ENCODE measurements at regions not wholly inside any gene's neighbourhood (a gene's known extent, or its start where the extent isn't known, plus 50 kb on each side); places are given as distances from the start of the nearest gene placed in this dataset.

- Histone ChIP-seq H3K4me3 (no peak overlapping the region), H3K36me3 (no peaks in the 10 kb centered on the region), H3K27ac (no peak overlapping the region), H3K27me3 (ENCODE audit: low read depth) (no peaks in the 10 kb centered on the region), H3K4me1 (no peaks in the 10 kb centered on the region), H3K9me3 (no peaks in the 10 kb centered on the region)
- TF ChIP-seq CTCF (IDR thresholded peaks at IDR 0.05) = no peak
- DNase-seq (no peak), ATAC-seq (no peak)
- intact Hi-C loops (cut with DNase I) = no loop called here
Measured at GRCh38 chr11:70951139-70951804, 301.1 kb downstream of the SHANK2 start.

DNA sequence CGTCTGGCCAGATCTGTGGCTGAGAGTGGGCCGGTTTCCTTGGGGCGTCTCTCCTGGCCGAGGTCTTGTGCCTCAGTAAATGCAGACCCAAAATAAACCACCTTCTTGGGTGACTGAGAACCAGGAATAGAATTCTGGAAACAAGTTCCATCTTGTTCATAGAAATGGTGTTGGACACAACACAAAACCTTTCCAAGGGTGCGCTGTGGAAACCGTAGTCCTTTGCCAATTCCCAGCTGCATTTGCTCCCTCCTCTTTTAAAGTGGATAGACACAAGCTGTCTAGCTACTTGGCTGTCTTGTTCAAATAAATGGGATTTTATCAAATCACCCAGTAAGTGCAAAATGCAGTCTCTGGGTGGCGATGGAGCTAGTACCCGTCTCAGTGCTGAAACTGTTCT lies 300.2 kb downstream of the SHANK2 start:
- no peaks in the 10 kb centered on the region for H3K36me3 ChIP-seq
- no peaks in the 10 kb centered on the region for H3K27me3 ChIP-seq (ENCODE audit: low read depth)
- H3K4me3 ChIP-seq = no peak overlapping the region
- TF ChIP-seq CTCF (IDR thresholded peaks at IDR 0.05) = no peak
- H3K9me3 ChIP-seq = no peaks in the 10 kb centered on the region
- DNase-seq (no peak), ATAC-seq (no peak)
- intact Hi-C loops (cut with DNase I) = no loop called here
- H3K27ac ChIP-seq = no peak overlapping the region
- no peaks in the 10 kb centered on the region for H3K4me1 ChIP-seq

DNA sequence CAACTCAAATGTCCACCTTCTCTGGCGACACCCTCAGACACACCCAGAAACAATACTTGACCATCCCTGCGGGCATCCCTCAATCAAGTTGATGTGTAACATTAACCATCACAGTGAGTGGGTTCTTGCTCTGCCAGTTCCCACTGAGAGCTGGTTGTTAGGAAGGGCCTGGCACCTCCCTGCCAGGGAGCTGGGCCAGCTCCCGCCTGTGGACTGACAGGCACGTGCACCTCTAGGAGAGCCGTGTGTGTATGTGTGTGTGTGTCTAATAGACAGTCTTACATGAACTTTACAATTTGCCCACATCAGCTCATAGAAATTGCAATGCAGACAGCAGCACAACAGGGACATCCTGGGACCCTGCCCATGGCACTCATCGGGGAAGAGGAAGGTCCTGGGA lies 298.7 kb downstream of the SHANK2 start:
- Histone ChIP-seq H3K4me1 (no peaks in the 10 kb centered on the region), H3K27me3 (ENCODE audit: low read depth) (no peaks in the 10 kb centered on the region), H3K9me3 (no peaks in the 10 kb centered on the region), H3K36me3 (no peaks in the 10 kb centered on the region), H3K27ac (no peak overlapping the region), H3K4me3 (no peak overlapping the region)
- intact Hi-C loops (cut with DNase I) = no loop called here
- TF ChIP-seq CTCF (IDR thresholded peaks at IDR 0.05) = no peak
- DNase-seq (no peak), ATAC-seq (peak in 1 of 2 donors; percentile 73)

DNA sequence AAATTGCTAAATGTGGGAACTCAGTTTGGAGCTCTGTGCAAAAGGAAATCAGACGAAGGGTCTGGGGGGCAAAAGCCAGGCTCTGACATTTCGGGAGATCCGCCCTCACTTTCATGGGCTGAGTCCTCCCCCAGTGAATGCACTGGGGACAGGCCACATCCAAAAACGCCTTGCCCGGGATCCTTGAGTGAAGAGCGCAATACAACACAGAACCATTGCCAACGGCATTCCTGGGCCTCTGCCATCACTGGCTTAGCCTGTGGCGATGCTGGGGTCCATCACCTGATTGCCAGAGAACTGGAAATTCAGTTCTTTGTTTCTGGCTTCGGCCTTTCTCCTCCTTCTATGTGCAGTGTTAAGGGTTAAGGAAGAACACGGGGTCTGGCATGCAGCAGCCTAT lies 297.9 kb downstream of the SHANK2 start:
- no peaks in the 10 kb centered on the region for H3K9me3 ChIP-seq
- intact Hi-C loops (cut with DNase I) = no loop called here
- peak; percentile 45 to 53 for ATAC-seq
- H3K27ac ChIP-seq = no peak overlapping the region
- no peak for DNase-seq
- no peak overlapping the region for H3K4me3 ChIP-seq
- TF ChIP-seq CTCF (IDR thresholded peaks at IDR 0.05) = no peak
- no peaks in the 10 kb centered on the region for H3K36me3 ChIP-seq
- H3K27me3 ChIP-seq (ENCODE audit: low read depth) = no peaks in the 10 kb centered on the region
- no peaks in the 10 kb centered on the region for H3K4me1 ChIP-seq

Small RNA genes lying in the stretch of these regions (microRNA-seq; reads per million reads assigned to microRNA genes)
- 4.0 reads per million for gene MIR3664 (ENCODE audit: borderline number of aligned reads)

All from lower lobe of right lung (tissue), 2 donors.